ENCODE measurements at regions not wholly inside any gene's neighbourhood (a gene's known extent, or its start where the extent isn't known, plus 50 kb on each side); places are given as distances from the start of the nearest gene placed in this dataset.

GRCh38 chr9:7245976-7246580 lies 488.3 kb downstream of the KDM4C start:
- TF ChIP-seq EZH2 (IDR thresholded peaks at IDR 0.05; ENCODE audit: low read depth) (no peak), CTCF (conservative IDR thresholded peaks at IDR 0.05) (no peak)
